KMS-11 (cell line): ENCODE measurements at regions not wholly inside any gene's neighbourhood (a gene's known extent, or its start where the extent isn't known, plus 50 kb on each side); places are given as distances from the start of the nearest gene placed in this dataset.

Experiments used
- H2AFZ ChIP-seq: fragments of 200-600 bp; sonication (generic); 2 replicates; pipeline ENCODE4 v1.6.1; 2016; ENCODE audit warnings: antibody characterized with exemption, mixed run types, low read depth
- H3K27ac ChIP-seq: fragments of 200-600 bp; sonication (generic); 2 replicates; pipeline ENCODE4 v1.6.1; 2016; ENCODE audit warnings: mild to moderate bottlenecking, mixed run types
- H3K27me3 ChIP-seq: fragments of 200-600 bp; sonication (generic); 2 replicates; pipeline ENCODE4 v1.6.1; 2017; ENCODE audit warnings: mild to moderate bottlenecking, low read depth, mixed run types, moderate library complexity; ENCODE audit not compliant: insufficient read depth
- H3K36me3 ChIP-seq: fragments of 200-600 bp; sonication (generic); 2 replicates; pipeline ENCODE4 v1.6.1; 2017; ENCODE audit warnings: mild to moderate bottlenecking, mixed run types; ENCODE audit not compliant: insufficient read depth
- H3K4me1 ChIP-seq: fragments of 200-600 bp; sonication (generic); 2 replicates; pipeline ENCODE4 v1.6.1; 2016; ENCODE audit warnings: mild to moderate bottlenecking, low read depth, mixed run types; ENCODE audit not compliant: poor library complexity, severe bottlenecking
- H3K4me2 ChIP-seq: fragments of 200-600 bp; sonication (generic); 2 replicates; pipeline ENCODE4 v1.7.0; 2016; ENCODE audit warnings: mild to moderate bottlenecking, mixed run types
- H3K4me3 ChIP-seq: fragments of 200-600 bp; sonication (generic); IDR thresholded peaks from 2 replicates; pipeline ENCODE4 v1.6.1; 2017; ENCODE audit warnings: low read depth, low read length, mixed read lengths; ENCODE audit not compliant: insufficient read depth
- H3K79me2 ChIP-seq: fragments of 200-600 bp; sonication (generic); 2 replicates; pipeline ENCODE4 v1.6.1; 2016; ENCODE audit warnings: low read depth, mixed run types; ENCODE audit not compliant: insufficient read depth
- H3K9ac ChIP-seq: fragments of 200-600 bp; sonication (generic); 2 replicates; pipeline ENCODE4 v1.6.1; 2016; ENCODE audit warnings: mild to moderate bottlenecking, mixed run types
- H4K20me1 ChIP-seq: fragments of 200-600 bp; sonication (generic); 2 replicates; pipeline ENCODE4 v1.6.1; 2016; ENCODE audit warnings: mild to moderate bottlenecking, mixed run types; ENCODE audit not compliant: insufficient read depth
- CTCF ChIP-seq: fragments of 200-600 bp; sonication (generic); conservative IDR thresholded peaks from 2 replicates; pipeline ENCODE4 v1.6.1; 2017; ENCODE audit warnings: low read depth, mild to moderate bottlenecking, antibody characterized with exemption, low read length, moderate library complexity, mixed read lengths

DNA sequence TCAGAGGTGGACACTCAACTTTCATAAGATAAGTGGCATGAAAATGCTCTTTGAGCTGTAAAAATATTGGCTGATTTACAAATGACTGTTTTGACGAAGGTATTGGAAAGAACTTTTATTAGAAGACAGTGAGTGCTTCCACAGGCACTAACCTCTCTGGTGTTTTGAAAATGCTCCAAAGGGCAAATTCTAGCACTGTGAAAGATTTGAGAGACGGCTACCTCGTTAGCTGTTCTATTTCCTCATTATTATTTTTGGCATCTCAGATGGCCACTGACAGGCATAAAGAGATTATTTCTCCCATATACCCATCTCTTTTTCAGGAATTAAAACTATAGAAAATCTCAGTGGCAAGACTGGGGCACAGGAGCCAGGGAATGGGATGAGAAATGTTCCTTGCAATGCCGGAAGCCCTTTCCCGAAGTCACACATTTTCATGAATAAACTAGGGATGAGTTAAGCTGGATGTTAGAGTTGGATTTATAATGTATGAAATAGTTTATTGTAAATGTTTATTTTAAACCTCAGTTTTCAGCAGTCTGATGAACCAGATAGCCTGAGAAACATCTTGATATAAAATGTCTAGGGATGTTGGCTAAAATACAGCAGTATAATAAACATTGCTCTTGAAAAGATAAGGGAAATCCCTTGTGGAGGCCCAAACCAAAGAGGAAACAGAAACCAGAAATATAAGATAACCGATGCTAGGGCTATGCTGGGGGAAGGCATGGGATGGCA, 175.7 kb downstream of the ASB1 start:
- Histone ChIP-seq H3K36me3 (no peaks in the 10 kb centered on the region), H3K79me2 (no peaks in the 10 kb centered on the region), H2AFZ (no peak overlapping the region), H3K27me3 (no peaks in the 10 kb centered on the region), H3K9ac (no peak overlapping the region), H3K27ac (no peak overlapping the region), H3K4me1 (no peaks in the 10 kb centered on the region), H3K4me3 (no peak overlapping the region), H4K20me1 (no peaks in the 10 kb centered on the region), H3K4me2 (no peak overlapping the region)
- TF ChIP-seq CTCF: no peak

GRCh38 chr2:238603596-238603995, 176.9 kb downstream of the ASB1 start:
- Histone ChIP-seq H3K27me3 (no peaks in the 10 kb centered on the region), H3K36me3 (no peaks in the 10 kb centered on the region), H3K27ac (no peak overlapping the region), H3K4me3 (no peak overlapping the region), H4K20me1 (no peaks in the 10 kb centered on the region), H2AFZ (no peak overlapping the region), H3K79me2 (no peaks in the 10 kb centered on the region), H3K4me2 (no peak overlapping the region), H3K9ac (no peak overlapping the region), H3K4me1 (no peaks in the 10 kb centered on the region)
- TF ChIP-seq CTCF: no peak

- Histone ChIP-seq H3K27me3 (no peaks in the 10 kb centered on the region), H3K79me2 (no peaks in the 10 kb centered on the region), H3K4me1 (no peaks in the 10 kb centered on the region), H3K4me2 (no peak overlapping the region), H3K4me3 (no peak overlapping the region), H3K9ac (no peak overlapping the region), H3K27ac (no peak overlapping the region), H2AFZ (no peak overlapping the region), H4K20me1 (no peaks in the 10 kb centered on the region), H3K36me3 (no peaks in the 10 kb centered on the region)
- TF ChIP-seq CTCF: no peak
These were observed 179.6 kb downstream of the ASB1 start for GRCh38 chr2:238606311-238606710.

DNA sequence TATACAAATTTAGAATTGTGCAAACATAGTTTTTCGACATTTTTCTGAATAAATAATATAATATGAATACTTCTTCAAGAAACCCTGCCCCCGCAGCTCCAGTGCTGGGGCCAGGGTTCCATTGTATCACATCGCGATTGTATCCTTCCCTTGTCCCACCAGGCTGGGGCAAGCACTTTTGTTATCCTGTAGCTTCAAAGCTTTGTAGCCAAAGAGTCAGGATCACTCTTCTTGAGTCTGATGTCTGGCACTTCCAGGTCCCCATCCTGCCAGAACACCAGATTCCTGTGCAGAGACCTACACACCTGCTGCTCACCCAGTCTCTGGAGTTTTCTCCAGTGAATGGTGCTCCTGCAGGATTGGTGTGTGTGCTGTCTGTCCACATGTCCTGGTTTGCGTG, 186.9 kb downstream of the ASB1 start:
- TF ChIP-seq CTCF: no peak

More for the DNA sequence above, 186.9 kb downstream of the ASB1 start:
- no peaks in the 10 kb centered on the region for H3K27me3 ChIP-seq
- no peak overlapping the region for H3K27ac ChIP-seq
- H3K4me1 ChIP-seq: no peaks in the 10 kb centered on the region
- no peak overlapping the region for H2AFZ ChIP-seq
- H3K4me3 ChIP-seq: no peak overlapping the region
- H3K79me2 ChIP-seq: no peaks in the 10 kb centered on the region
- H3K36me3 ChIP-seq: no peaks in the 10 kb centered on the region
- no peak overlapping the region for H3K9ac ChIP-seq
- no peaks in the 10 kb centered on the region for H4K20me1 ChIP-seq
- H3K4me2 ChIP-seq: no peak overlapping the region
